ENCODE measurements at regions not wholly inside any gene's neighbourhood (a gene's known extent, or its start where the extent isn't known, plus 50 kb on each side); places are given as distances from the start of the nearest gene placed in this dataset.

GRCh38 chr5:94102849-94103248, 361.4 kb upstream of the POU5F2 start:
- TF ChIP-seq, protein P1, sequence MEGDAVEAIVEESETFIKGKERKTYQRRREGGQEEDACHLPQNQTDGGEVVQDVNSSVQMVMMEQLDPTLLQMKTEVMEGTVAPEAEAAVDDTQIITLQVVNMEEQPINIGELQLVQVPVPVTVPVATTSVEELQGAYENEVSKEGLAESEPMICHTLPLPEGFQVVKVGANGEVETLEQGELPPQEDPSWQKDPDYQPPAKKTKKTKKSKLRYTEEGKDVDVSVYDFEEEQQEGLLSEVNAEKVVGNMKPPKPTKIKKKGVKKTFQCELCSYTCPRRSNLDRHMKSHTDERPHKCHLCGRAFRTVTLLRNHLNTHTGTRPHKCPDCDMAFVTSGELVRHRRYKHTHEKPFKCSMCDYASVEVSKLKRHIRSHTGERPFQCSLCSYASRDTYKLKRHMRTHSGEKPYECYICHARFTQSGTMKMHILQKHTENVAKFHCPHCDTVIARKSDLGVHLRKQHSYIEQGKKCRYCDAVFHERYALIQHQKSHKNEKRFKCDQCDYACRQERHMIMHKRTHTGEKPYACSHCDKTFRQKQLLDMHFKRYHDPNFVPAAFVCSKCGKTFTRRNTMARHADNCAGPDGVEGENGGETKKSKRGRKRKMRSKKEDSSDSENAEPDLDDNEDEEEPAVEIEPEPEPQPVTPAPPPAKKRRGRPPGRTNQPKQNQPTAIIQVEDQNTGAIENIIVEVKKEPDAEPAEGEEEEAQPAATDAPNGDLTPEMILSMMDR (conservative IDR thresholded peaks at IDR 0.05; ENCODE audit: low read length): no peak
- TF ChIP-seq EZH2phosphoT487 (IDR thresholded peaks at IDR 0.05; ENCODE audit: borderline replicate concordance, low read depth, low read length): no peak
